K562 (cell line): ENCODE measurements at regions not wholly inside any gene's neighbourhood (a gene's known extent, or its start where the extent isn't known, plus 50 kb on each side); places are given as distances from the start of the nearest gene placed in this dataset.

ENCODE experiments used
- ATAC-seq: fragments of 200-7000 bp; cut with Tn5 transposase; 3 replicates; pipeline ENCODE4 v1.9.1; 2020; ENCODE audit warnings: moderate library complexity
- BruUV-seq: library from RNA; stranded (reverse); fragments of 400-500 nt; replicated peaks from 2 replicates; lab custom pipeline; 2021; lab: Mats Ljungman, UMichigan
- CTCF ChIA-PET: fragments of 300-600 bp; formaldehyde crosslinking; extraction: SDS; loops from one replicate; lab custom pipeline; 2021; ENCODE audit warnings: low intra/inter-chr PET ratio; lab: Yijun Ruan, JAX
- POLR2A ChIA-PET: fragments of 300-600, 350-650 bp; sonication (Branson Sonifier 250); formaldehyde crosslinking; extraction: SDS; loops from one replicate; lab custom pipeline; 2021; ENCODE audit warnings: antibody characterized with exemption, inconsistent platforms; lab: Yijun Ruan, JAX
- DNase-seq, 4 experiments: peaks; one replicate each; pipeline versions ENCODE4 v3.0.0 to v3.0.0-alpha.2; 2011 to 2018; ENCODE audit warnings: low spot score in 3 of 4, mixed read lengths in 3 of 4; ENCODE audit errors: extremely low read depth in 1 of 4
- FAIRE-seq: peaks from 2 replicates; lab custom pipeline; 2011; peaks lifted over from hg19 to GRCh38; lab: Jason Lieb, UNC
- H2AFZ ChIP-seq: 2 replicates; pipeline ENCODE4 v1.6.0; 2011; ENCODE audit warnings: low read depth, low read length, control low read depth, inconsistent platforms
- H3K27ac ChIP-seq: fragments of 200-600 bp; 3 replicates; pipeline ENCODE4 v1.8.0; 2011; ENCODE audit warnings: low read depth, mild to moderate bottlenecking, control low read depth, inconsistent platforms, low read length, moderate library complexity, mixed read lengths; ENCODE audit errors: extremely low read depth
- H3K27me3 ChIP-seq, 2 experiments: fragments of 300-600 bp in 1 of 2; 2 replicates in 1 of 2; 3 replicates in 1 of 2; pipeline versions ENCODE4 v1.6.0 to v1.8.0; 2011; ENCODE audit warnings: inconsistent platforms in 2 of 2, low read length in 2 of 2, mild to moderate bottlenecking in 1 of 2, mixed read lengths in 1 of 2, moderate library complexity in 1 of 2; ENCODE audit not compliant: control insufficient read depth in 2 of 2, insufficient read depth in 2 of 2
- H3K36me3 ChIP-seq: fragments of 300-600 bp; 3 replicates; pipeline ENCODE4 v1.8.0; 2011; ENCODE audit warnings: mild to moderate bottlenecking, low read length, inconsistent platforms; ENCODE audit not compliant: control insufficient read depth, insufficient read depth
- H3K4me1 ChIP-seq, 2 experiments: fragments of 200-600 bp in 1 of 2; replicated peaks in 1 of 2; 2 replicates in 1 of 2; 3 replicates in 1 of 2; pipeline versions ENCODE4 v1.5.1 to v1.8.0; 2011; ENCODE audit warnings: inconsistent platforms in 2 of 2, low read length in 2 of 2, mild to moderate bottlenecking in 1 of 2, mixed read lengths in 1 of 2, moderate library complexity in 1 of 2; ENCODE audit not compliant: control insufficient read depth in 2 of 2, insufficient read depth in 2 of 2
- H3K4me2 ChIP-seq: 2 replicates; pipeline ENCODE4 v1.6.1; 2011; ENCODE audit warnings: low read length, control low read depth, inconsistent platforms, mixed read lengths; ENCODE audit not compliant: insufficient read depth
- H3K4me3 ChIP-seq: fragments of 200-600 bp; sonication (generic), shearing (Covaris generic); 2 replicates; pipeline ENCODE4 v1.5.1; 2016; ENCODE audit warnings: control low read depth, inconsistent platforms
- H3K79me2 ChIP-seq: fragments of 200-600 bp; 3 replicates; pipeline ENCODE4 v1.8.0; 2011; ENCODE audit warnings: low read length, inconsistent platforms; ENCODE audit not compliant: control insufficient read depth, insufficient read depth
- H3K9ac ChIP-seq, 2 experiments: 2 replicates each; pipeline versions ENCODE4 v1.6.0 to v1.6.1; 2011; ENCODE audit warnings: low read depth in 2 of 2, low read length in 2 of 2, control low read depth in 1 of 2, inconsistent platforms in 1 of 2, mild to moderate bottlenecking in 1 of 2, mixed read lengths in 1 of 2; ENCODE audit not compliant: insufficient read depth in 1 of 2
- H3K9me1 ChIP-seq: one replicate; pipeline ENCODE4 v1.6.0; 2011; ENCODE audit warnings: inconsistent platforms, mild to moderate bottlenecking, low read length, moderate library complexity; ENCODE audit not compliant: control insufficient read depth, insufficient read depth
- H3K9me3 ChIP-seq: replicated peaks from 2 replicates; pipeline ENCODE4 v1.5.1; 2011; ENCODE audit warnings: low read depth, low read length, inconsistent platforms; ENCODE audit not compliant: control insufficient read depth, insufficient read depth
- H4K20me1 ChIP-seq: replicated peaks from 2 replicates; pipeline ENCODE4 v1.6.1; 2011; ENCODE audit warnings: low read length, inconsistent platforms, mixed read lengths; ENCODE audit not compliant: control insufficient read depth, insufficient read depth
- CCAR2 ChIP-seq: fragments of 200-400 bp; formaldehyde crosslinking; IDR thresholded peaks from 2 replicates; pipeline ENCODE4 v1.6.1; 2017; ENCODE audit warnings: mild to moderate bottlenecking, low read depth, low read length
- DIDO1 ChIP-seq: fragments of 450-650 bp; IDR thresholded peaks from 2 replicates; pipeline ENCODE4 v1.6.1; 2016; ENCODE audit warnings: low read depth, missing biosample characterization, missing genetic modification characterization
- HLTF ChIP-seq: fragments of 450-650 bp; IDR thresholded peaks from 2 replicates; pipeline ENCODE4 v1.6.1; 2016
- POLR2B ChIP-seq: fragments of 450-650 bp; IDR thresholded peaks from 2 replicates; pipeline ENCODE4 v1.6.1; 2018; ENCODE audit warnings: low read depth; ENCODE audit not compliant: partially characterized antibody
- PTRF ChIP-seq: fragments of 450-650 bp; IDR thresholded peaks from 2 replicates; pipeline ENCODE4 v1.6.1; 2016; ENCODE audit warnings: mild to moderate bottlenecking, missing genetic modification characterization, missing compliant biosample characterization
- SMC3 ChIP-seq: conservative IDR thresholded peaks from 2 replicates; pipeline ENCODE4 v1.6.1; 2011; ENCODE audit warnings: low read depth, low read length, improper control_type of control experiment; ENCODE audit not compliant: insufficient read depth
- ZNF324 ChIP-seq: fragments of 250-450 bp; sonication (Bioruptor Pico); IDR thresholded peaks from 2 replicates; pipeline ENCODE4 v1.4.0; 2020; ENCODE audit warnings: mild to moderate bottlenecking
- WGBS: fragments of 100-300 bp; shearing (Covaris generic); methylation state at CpG from one replicate; pipeline ENCODE4 v1.1.6; 2016; ENCODE audit warnings: low coverage, mixed read lengths; ENCODE audit not compliant: insufficient coverage; ENCODE audit errors: missing lambda C conversion rate; 5-methylcytosine and 5-hydroxymethylcytosine counted together
- in situ Hi-C: fragments of 300-500 bp; cut with MboI; formaldehyde crosslinking; loops from 4 replicates; pipeline ENCODE4 v1.15.0; 2018; ENCODE audit warnings: inconsistent platforms, mixed read lengths
- intact Hi-C: fragments of 100-400 bp; cut with micrococcal nuclease; formaldehyde crosslinking; loops from 2 replicates; pipeline ENCODE4 v1.14.2; 2022
- TF ChIP-seq, protein P1 (sequence below): sonication (generic); formaldehyde crosslinking; IDR thresholded peaks from 2 replicates; pipeline ENCODE4 v1.5.0; 2020; ENCODE audit warnings: missing genetic modification reagents
- TF ChIP-seq, protein P2 (sequence below): fragments of 250-450 bp; sonication (Bioruptor Pico); IDR thresholded peaks from 2 replicates; pipeline ENCODE4 v1.5.0; 2021

- BruUV-seq: no TSS peak
- no peak for FAIRE-seq
- peaks cover 0 to 12% of the 10 kb centered on the region in 2 experiments; a peak in 3 of 5 replicates for H3K27me3 ChIP-seq
- H3K9ac ChIP-seq: no peak overlapping the region
- no peak overlapping the region for H2AFZ ChIP-seq
- in situ Hi-C loops: no loop called here
- no peaks in the 10 kb centered on the region for H4K20me1 ChIP-seq
- H3K36me3 ChIP-seq: no peaks in the 10 kb centered on the region
- H3K79me2 ChIP-seq: no peaks in the 10 kb centered on the region
- no peaks in the 10 kb centered on the region for H3K9me1 ChIP-seq
- H3K4me3 ChIP-seq: no peak overlapping the region
- 0% methylated on average over 3 of the region's 4 CpGs for WGBS
- no peak for ATAC-seq
- DNase-seq: no peak
- POLR2A ChIA-PET: interaction anchor here (0.5 kb wide), 1 partner anchor 8 kb away, joined by 3 read pairs; no protein-coding TSS in a partner anchor
- no peaks in the 10 kb centered on the region for H3K9me3 ChIP-seq
- H3K4me1 ChIP-seq: no peaks in the 10 kb centered on the region
- H3K27ac ChIP-seq: no peak overlapping the region
- TF ChIP-seq ZNF324 (CRISPR knock-in tag): no peak
- intact Hi-C loops: no loop called here
- CTCF ChIA-PET: no interaction called here
- no peak overlapping the region for H3K4me2 ChIP-seq
Observed at GRCh38 chr19:29076963-29077362, 136.0 kb downstream of the UQCRFS1 start.

DNA sequence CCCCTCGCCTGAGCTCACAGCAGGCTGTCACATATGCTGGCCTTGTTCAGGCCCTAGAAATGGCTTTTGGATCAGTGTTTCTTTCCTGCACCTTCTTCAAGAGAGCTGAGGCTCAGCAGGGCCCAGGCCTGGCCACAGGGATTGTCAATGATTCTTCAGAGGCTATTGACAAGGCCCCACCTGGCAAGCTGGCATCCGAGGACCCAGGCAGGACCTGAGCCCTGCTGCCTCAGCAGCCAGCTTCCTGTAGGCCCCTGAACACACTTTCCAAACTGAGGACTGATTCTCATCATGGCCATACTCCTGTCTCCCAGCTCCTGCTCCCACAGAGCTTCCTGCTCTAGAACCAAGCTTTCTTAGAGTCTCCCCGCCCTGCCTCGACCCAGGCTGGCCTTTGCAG lies 136.8 kb downstream of the UQCRFS1 start:
- WGBS: 3% methylated on average over 4 of the region's 4 CpGs
- peaks cover 0 to 12% of the 10 kb centered on the region in 2 experiments; a peak in 3 of 5 replicates for H3K27me3 ChIP-seq
- intact Hi-C loops: no loop called here
- ATAC-seq: no peak
- DNase-seq: no peak
- no peak overlapping the region for H3K9ac ChIP-seq
- BruUV-seq: no TSS peak
- H3K9me3 ChIP-seq: no peaks in the 10 kb centered on the region
- H4K20me1 ChIP-seq: no peaks in the 10 kb centered on the region
- no peak overlapping the region for H3K4me2 ChIP-seq
- FAIRE-seq: no peak
- H3K27ac ChIP-seq: no peak overlapping the region
- in situ Hi-C loops: no loop called here
- no peak overlapping the region for H3K4me3 ChIP-seq
- CTCF ChIA-PET: no interaction called here
- H3K4me1 ChIP-seq: no peaks in the 10 kb centered on the region
- no peaks in the 10 kb centered on the region for H3K36me3 ChIP-seq
- POLR2A ChIA-PET: interaction anchor here (0.6 to 1.2 kb wide), 2 partner anchors 10 to 1074 kb away, joined by 3 read pairs; no protein-coding TSS in a partner anchor
- H3K79me2 ChIP-seq: no peaks in the 10 kb centered on the region
- no peak for TF ChIP-seq SMC3
- TF ChIP-seq, protein P1, sequence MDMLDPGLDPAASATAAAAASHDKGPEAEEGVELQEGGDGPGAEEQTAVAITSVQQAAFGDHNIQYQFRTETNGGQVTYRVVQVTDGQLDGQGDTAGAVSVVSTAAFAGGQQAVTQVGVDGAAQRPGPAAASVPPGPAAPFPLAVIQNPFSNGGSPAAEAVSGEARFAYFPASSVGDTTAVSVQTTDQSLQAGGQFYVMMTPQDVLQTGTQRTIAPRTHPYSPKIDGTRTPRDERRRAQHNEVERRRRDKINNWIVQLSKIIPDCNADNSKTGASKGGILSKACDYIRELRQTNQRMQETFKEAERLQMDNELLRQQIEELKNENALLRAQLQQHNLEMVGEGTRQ (CRISPR knock-in tag): no peak
- TF ChIP-seq POLR2B: no peak
- TF ChIP-seq, protein P2, sequence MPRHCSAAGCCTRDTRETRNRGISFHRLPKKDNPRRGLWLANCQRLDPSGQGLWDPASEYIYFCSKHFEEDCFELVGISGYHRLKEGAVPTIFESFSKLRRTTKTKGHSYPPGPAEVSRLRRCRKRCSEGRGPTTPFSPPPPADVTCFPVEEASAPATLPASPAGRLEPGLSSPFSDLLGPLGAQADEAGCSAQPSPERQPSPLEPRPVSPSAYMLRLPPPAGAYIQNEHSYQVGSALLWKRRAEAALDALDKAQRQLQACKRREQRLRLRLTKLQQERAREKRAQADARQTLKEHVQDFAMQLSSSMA (CRISPR knock-in tag): no peak
- no peak for TF ChIP-seq DIDO1 (tag)
- TF ChIP-seq HLTF: no peak
- no peak for TF ChIP-seq PTRF
- TF ChIP-seq CCAR2: no peak
- no peak overlapping the region for H2AFZ ChIP-seq
- no peaks in the 10 kb centered on the region for H3K9me1 ChIP-seq
